Breast epithelium (tissue), 3 donors: ENCODE measurements at regions not wholly inside any gene's neighbourhood (a gene's known extent, or its start where the extent isn't known, plus 50 kb on each side); places are given as distances from the start of the nearest gene placed in this dataset.

Source experiments
- POLR2AphosphoS5 ChIP-seq, 3 donors: sonication (generic); formaldehyde crosslinking; IDR thresholded peaks; one replicate each; pipeline ENCODE4 v1.6.1; 2017; ENCODE audit warnings: antibody characterized with exemption in 3 of 3
- TF ChIP-seq, protein P1 (sequence below), 3 donors: fragments of 450-650 bp; IDR thresholded peaks; one replicate each; pipeline ENCODE4 v1.5.1; 2016 to 2017; ENCODE audit warnings: antibody characterized with exemption in 3 of 3, mild to moderate bottlenecking in 3 of 3, moderate library complexity in 3 of 3

DNA sequence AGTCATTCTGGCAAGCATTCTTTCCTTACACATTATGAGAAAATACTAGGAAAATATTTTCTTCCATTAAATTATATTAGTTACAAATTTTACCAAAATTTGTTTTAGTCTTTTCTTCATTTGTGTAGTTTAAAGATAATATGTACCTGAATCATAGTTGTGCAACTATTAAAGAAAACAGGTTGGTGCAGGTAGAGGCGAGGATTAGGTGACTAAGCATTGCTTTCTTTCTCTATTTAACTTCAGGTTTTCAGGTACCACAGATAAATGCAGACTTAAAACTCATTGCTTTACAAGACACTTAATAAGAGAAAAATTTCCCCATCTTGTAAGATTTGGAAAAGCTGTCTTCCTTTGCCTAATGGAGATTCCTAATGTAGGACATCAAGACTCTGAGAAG, 1175.5 kb upstream of the ADGRB3 start:
- TF ChIP-seq, protein P1, sequence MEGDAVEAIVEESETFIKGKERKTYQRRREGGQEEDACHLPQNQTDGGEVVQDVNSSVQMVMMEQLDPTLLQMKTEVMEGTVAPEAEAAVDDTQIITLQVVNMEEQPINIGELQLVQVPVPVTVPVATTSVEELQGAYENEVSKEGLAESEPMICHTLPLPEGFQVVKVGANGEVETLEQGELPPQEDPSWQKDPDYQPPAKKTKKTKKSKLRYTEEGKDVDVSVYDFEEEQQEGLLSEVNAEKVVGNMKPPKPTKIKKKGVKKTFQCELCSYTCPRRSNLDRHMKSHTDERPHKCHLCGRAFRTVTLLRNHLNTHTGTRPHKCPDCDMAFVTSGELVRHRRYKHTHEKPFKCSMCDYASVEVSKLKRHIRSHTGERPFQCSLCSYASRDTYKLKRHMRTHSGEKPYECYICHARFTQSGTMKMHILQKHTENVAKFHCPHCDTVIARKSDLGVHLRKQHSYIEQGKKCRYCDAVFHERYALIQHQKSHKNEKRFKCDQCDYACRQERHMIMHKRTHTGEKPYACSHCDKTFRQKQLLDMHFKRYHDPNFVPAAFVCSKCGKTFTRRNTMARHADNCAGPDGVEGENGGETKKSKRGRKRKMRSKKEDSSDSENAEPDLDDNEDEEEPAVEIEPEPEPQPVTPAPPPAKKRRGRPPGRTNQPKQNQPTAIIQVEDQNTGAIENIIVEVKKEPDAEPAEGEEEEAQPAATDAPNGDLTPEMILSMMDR (IDR thresholded peaks at IDR 0.05): no peak
- TF ChIP-seq POLR2AphosphoS5 (IDR thresholded peaks at IDR 0.05): no peak
